Keratinocyte (primary cell): ENCODE measurements at regions not wholly inside any gene's neighbourhood (a gene's known extent, or its start where the extent isn't known, plus 50 kb on each side); places are given as distances from the start of the nearest gene placed in this dataset.

Experiments used
- CTCF ChIP-seq, 3 experiments: IDR thresholded peaks in 1 of 3; conservative IDR thresholded peaks in 1 of 3; optimal IDR thresholded peaks in 1 of 3; 2 replicates in 2 of 3; 3 replicates in 1 of 3; pipeline versions ENCODE3 to v1.5.1; 2011; ENCODE audit warnings: low read length in 3 of 3, mild to moderate bottlenecking in 3 of 3, moderate library complexity in 2 of 3, control low read depth in 1 of 3, inconsistent platforms in 1 of 3; ENCODE audit not compliant: insufficient read depth in 2 of 3; ENCODE audit errors: extremely low read depth in 1 of 3
- EZH2 ChIP-seq: IDR thresholded peaks from one replicate; pipeline ENCODE4 v1.6.1; 2012; ENCODE audit warnings: inconsistent platforms, mild to moderate bottlenecking, low read length, moderate library complexity

GRCh38 chr6:67336014-67336413, 1299.1 kb upstream of the ADGRB3 start:
- TF ChIP-seq CTCF (optimal IDR thresholded peaks at IDR 0.05 in 1 of 3, IDR thresholded peaks at IDR 0.05 in 1 of 3, conservative IDR thresholded peaks at IDR 0.05 in 1 of 3; ENCODE audit: extremely low read depth in 1 of 3, insufficient read depth in 2 of 3, low read length in 3 of 3) (no peak), EZH2 (no peak)
